ENCODE measurements at regions not wholly inside any gene's neighbourhood (a gene's known extent, or its start where the extent isn't known, plus 50 kb on each side); places are given as distances from the start of the nearest gene placed in this dataset.

- no peak overlapping the region for H3K27ac ChIP-seq
- in situ Hi-C loops (cut with HindIII; ENCODE audit: low pct_ligation_motif_present, low sequenced_read_pairs) = no loop called here
- TF ChIP-seq CTCF (IDR thresholded peaks at IDR 0.05; ENCODE audit: low read depth, low read length, missing control alignments) = no peak
- no peaks in the 10 kb centered on the region for H3K36me3 ChIP-seq (replicated peaks)
- H3K4me3 ChIP-seq (ENCODE audit: low read depth, low read length) = no peak overlapping the region
- DNase-seq = no peak
- H3K27me3 ChIP-seq (replicated peaks) = no peaks in the 10 kb centered on the region
These were observed 83.3 kb downstream of the PLCE1 start for GRCh38 chr10:94077042-94077441.

GRCh38 chr10:94080108-94080507, 86.4 kb downstream of the PLCE1 start:
- in situ Hi-C loops (cut with HindIII; ENCODE audit: low pct_ligation_motif_present, low sequenced_read_pairs) = no loop called here
- no peak overlapping the region for H3K4me3 ChIP-seq (ENCODE audit: low read depth, low read length)
- TF ChIP-seq CTCF (IDR thresholded peaks at IDR 0.05; ENCODE audit: low read depth, low read length, missing control alignments) = no peak

DNA sequence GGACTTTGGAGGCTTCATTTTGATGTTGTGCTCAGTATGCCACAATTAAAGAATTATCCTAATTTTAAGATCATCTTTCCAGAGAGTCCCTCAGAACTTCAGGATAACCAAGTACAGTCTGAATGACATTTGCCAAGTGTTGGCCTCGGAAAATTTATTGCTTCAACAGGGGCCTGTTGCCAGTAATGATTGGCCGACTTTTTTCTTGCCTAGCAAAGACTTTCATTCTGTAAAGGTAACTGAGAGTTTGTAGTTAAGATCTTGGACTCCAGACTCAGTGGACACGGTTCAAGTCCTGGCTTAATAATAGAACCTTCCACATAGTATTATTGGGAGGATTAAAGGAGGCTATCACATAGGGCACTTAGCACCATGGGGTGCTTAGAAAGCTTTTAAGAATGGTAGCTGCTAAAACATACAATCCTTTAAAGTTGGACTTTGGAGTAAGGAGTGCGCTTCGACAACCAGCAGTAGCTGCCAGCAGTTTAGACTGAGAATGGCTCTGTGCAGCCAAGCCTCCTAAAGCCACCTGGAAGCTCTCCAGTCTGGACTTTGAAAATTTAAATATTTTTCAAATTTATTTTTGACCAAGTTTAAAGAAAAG, 90.0 kb downstream of the PLCE1 start:
- no peak for DNase-seq
- Histone ChIP-seq H3K27ac (no peak overlapping the region), H3K4me3 (ENCODE audit: low read depth, low read length) (no peak overlapping the region), H3K36me3 (replicated peaks) (no peaks in the 10 kb centered on the region), H3K27me3 (replicated peaks) (no peaks in the 10 kb centered on the region)
- in situ Hi-C loops (cut with HindIII; ENCODE audit: low pct_ligation_motif_present, low sequenced_read_pairs) = no loop called here
- TF ChIP-seq CTCF (IDR thresholded peaks at IDR 0.05; ENCODE audit: low read depth, low read length, missing control alignments) = no peak

More at GRCh38 chr10:94080108-94080507, 86.4 kb downstream of the PLCE1 start:
- DNase-seq = no peak
- Histone ChIP-seq H3K36me3 (replicated peaks) (no peaks in the 10 kb centered on the region), H3K27me3 (replicated peaks) (no peaks in the 10 kb centered on the region), H3K27ac (no peak overlapping the region)

GRCh38 chr10:94084344-94084743, 90.6 kb downstream of the PLCE1 start:
- no peak for TF ChIP-seq CTCF (IDR thresholded peaks at IDR 0.05; ENCODE audit: low read depth, low read length, missing control alignments)
- no peak for DNase-seq
- no peaks in the 10 kb centered on the region for H3K36me3 ChIP-seq (replicated peaks)
- no peaks in the 10 kb centered on the region for H3K27me3 ChIP-seq (replicated peaks)
- no peak overlapping the region for H3K27ac ChIP-seq
- H3K4me3 ChIP-seq (ENCODE audit: low read depth, low read length) = no peak overlapping the region
- in situ Hi-C loops (cut with HindIII; ENCODE audit: low pct_ligation_motif_present, low sequenced_read_pairs) = no loop called here

- DNase-seq = no peak
- H3K27me3 ChIP-seq (replicated peaks) = no peaks in the 10 kb centered on the region
- no peak for TF ChIP-seq CTCF (IDR thresholded peaks at IDR 0.05; ENCODE audit: low read depth, low read length, missing control alignments)
- no peak overlapping the region for H3K4me3 ChIP-seq (ENCODE audit: low read depth, low read length)
- H3K36me3 ChIP-seq (replicated peaks) = no peaks in the 10 kb centered on the region
- in situ Hi-C loops (cut with HindIII; ENCODE audit: low pct_ligation_motif_present, low sequenced_read_pairs) = no loop called here
- no peak overlapping the region for H3K27ac ChIP-seq
These were observed 91.6 kb downstream of the PLCE1 start for GRCh38 chr10:94085288-94085687.

All from brain microvascular endothelial cell (primary cell).